C1 segment of cervical spinal cord (tissue), 14 donors: ENCODE measurements at regions not wholly inside any gene's neighbourhood (a gene's known extent, or its start where the extent isn't known, plus 50 kb on each side); places are given as distances from the start of the nearest gene placed in this dataset.
"Not testable (repeated sequence)": the region's sequence is repeated elsewhere in the genome, so short reads cannot be mapped to it uniquely, and the experiment has no call there.

Source experiments
- DNase-seq, 14 donors: peaks; one replicate each; lab custom pipeline; 2025; lab: John Stamatoyannopoulos, UW

GRCh38 chr2:215746226-215746886, 267.0 kb downstream of the MREG start:
- no peak for DNase-seq

DNA sequence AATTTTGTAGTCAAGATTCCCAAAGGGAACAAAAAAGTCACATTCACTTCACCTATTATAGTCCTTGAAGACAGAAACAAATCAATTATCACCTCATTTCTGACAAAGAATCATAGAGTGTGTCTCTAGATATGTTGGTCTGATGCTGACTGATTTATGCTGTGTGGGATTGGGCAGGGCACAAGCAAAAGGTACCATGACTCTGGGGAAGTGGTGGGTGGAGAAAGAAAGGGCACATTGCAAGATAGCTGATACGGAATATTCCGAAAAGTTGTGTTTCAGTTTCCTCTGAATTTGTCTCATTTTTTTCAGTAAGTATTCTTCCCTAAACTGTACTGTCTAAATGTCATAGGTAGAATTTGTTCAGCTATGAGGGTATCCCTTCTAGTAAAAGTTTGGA, 268.0 kb downstream of the MREG start:
- DNase-seq, result no peak

DNA sequence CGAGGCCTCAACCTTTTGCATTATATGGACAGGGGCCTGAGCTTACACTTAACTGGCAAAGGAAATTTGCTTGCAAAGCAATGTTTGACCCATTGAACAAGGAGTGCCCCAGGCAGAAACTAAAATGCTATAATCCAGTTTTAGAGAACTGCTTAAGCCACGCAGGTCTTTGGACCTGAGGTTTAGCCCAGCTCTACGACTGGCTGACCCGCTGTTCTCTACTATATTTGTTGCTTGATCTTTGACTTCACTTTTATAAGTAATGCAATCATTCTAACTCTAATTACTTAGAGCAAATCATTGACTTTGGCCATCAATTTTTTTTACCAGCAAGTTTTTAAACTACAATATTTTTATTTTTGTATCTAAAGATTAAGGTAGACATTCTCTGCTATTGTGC, 268.8 kb downstream of the MREG start:
- no peak for DNase-seq

DNA sequence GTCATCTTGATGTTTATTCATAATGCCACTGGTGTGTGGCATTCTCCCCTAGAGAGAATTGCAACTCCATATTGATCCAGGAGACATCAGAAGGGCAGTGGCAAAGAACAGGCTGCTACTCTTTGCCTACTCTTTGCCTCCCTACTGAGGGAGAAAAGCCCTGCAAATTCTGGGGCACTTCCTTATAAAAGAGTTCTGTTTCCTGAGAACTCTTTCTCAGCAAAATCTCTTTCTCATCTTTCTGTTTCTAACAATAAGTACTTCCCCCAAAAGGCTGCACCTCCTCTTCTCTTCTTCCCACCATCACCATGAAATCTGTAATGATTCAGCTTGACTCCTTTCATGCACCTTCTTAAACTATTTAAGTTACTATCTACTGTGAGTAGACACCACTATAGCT, 270.3 kb downstream of the MREG start:
- DNase-seq, result no peak

DNA sequence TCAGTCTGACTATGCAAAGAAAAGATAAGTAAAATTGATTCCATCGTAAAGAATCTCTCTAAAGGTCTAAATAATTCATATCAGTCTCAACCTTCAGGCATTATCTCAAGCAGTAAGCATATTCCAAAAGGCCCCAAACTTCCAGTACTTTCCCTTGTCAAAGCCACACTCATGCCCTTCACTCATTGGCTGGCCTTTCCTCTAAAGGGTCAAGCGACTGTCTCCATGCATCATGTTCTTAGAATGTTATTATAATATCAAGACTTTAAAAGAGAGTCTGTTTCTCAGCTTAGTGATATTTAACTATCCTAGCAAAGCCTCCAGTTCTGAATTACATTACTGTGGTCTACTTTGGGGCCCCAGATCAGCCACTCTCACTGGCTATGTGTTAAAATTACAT, 271.3 kb downstream of the MREG start:
- DNase-seq, result no peak

DNA sequence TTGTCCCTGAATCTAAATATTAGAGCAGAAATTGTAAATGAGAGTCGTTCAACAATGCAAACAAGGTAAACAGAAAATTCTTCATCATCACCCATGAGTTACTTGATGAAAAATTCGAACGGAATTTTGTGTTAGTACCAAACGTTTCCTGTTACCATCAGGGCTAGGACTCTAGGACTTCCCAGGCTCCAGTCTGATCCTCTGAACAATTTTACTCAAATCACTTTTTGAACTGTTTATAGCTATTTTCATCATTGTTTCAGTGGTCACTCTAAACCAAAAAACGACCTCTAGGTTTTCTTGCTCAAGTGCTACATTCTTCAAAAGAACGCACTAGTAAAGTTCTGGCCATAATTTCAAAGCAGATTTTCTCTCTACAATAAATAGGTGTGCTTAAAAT, 273.3 kb downstream of the MREG start:
- no peak for DNase-seq

GRCh38 chr2:215738351-215738750, 275.0 kb downstream of the MREG start:
- DNase-seq, result no peak

GRCh38 chr2:215737477-215737876, 275.9 kb downstream of the MREG start:
- no peak for DNase-seq

DNA sequence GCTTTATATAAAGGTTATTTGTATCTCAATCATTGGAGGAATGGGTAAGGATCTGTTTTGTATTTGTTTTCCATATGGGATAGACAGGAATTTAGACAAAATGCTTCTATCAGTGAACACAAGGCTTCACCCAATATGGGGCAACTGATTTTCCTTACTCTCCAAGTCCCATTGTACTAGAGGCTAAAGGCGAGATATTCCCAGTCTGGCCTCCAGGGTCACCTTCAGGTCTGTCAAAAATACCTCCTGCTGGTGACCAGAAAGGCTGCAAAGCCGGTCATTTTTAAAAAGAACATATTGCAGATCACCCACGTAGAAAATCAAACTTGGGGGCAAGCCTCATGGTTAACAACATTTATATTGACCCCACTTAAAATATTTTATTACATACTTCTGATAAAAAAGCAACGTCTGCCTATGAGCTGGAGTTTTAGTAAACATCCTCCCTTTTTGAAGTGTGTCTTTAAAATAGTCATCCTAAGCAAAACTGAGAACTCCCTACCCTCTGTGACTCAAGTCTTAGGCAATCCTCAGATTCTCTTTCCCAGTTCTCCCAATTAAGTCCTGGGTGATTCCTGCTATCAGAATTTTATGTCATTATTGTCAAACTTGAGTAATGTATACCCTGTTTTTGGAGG, 276.6 kb downstream of the MREG start:
- no peak for DNase-seq

DNA sequence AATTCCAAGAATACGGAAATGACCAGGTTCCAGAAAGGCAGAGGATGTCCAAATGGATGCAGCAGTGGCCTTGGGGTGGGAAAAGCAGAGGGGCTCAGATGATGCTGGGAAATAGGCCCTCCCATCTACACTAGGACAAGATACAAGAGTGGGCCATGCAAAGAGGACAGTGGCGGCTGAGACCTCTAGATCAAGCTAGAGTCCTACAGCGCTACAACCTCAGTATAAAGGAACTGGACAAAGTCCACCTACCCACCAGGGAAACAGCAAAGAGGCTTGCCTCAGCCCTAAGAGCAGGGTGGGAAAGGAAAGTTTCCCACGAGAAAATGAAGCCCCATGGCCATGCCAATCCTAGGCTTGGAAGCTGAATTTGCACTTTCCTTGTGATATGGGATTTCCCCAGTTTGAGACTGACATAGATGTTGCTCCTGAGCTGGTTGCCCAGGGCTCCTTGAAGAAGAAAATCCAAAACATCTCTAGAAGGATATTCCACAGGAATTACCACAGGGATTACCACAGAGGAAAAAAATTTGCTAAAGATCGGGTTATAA, 282.2 kb downstream of the MREG start:
- DNase-seq, result no peak

DNA sequence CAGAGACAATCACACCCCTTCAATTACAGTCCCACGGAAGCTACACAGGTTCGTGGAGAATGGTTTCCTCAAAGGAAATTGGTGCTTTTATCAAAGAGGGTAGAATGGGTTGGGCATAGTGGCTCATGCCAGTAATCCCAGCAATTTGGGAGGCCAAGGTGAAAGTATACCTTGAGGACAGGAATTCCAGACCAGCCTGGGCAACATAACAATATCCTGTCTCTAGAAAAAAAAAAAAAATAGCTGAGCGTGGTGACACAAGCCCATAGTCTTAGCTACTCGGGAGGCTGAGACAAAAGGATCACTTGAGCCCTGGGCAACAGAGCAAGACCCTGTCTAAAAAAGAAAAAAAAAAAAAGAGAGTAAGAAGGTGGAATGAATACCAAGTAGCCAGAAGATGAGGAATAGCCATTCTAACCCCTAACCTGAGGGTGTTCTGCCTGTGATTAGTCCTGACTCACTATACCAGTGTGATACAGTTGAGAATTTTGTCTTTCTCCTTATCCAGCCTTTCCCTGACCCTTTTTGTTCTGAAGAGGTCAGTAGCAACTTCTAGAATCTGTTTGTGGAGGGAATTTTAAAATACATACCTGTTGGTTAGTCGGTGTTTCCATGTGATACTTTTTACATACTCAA, 283.2 kb downstream of the MREG start:
- no peak for DNase-seq

DNA sequence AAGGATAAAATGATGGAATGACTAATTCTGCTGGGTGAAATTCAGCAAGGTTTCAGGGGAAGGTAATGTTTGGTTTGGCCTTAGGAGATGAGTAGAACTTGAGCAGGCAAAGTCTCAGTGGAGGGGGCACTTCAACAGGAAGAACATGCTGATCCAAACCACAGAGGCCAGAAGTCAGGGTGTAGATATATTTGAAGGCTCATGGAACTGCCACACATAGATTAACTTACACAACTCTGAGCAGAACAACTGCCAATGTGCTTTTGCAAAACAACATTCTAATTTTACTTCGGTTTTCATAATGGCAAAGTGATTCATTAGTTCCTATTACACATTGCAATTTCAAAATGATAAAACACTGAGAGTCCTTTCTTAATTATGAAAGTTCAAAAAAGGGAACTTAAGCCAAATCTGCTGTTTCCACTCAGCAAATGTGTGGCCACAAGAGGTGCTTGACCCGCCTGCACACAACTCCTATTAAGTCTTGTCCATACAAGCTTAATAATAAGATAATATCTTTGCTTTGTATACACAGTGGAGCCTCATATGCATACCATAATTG, 284.8 kb downstream of the MREG start:
- no peak for DNase-seq

- DNase-seq, result no peak
Observed at GRCh38 chr2:215727507-215728503, 285.5 kb downstream of the MREG start.

DNA sequence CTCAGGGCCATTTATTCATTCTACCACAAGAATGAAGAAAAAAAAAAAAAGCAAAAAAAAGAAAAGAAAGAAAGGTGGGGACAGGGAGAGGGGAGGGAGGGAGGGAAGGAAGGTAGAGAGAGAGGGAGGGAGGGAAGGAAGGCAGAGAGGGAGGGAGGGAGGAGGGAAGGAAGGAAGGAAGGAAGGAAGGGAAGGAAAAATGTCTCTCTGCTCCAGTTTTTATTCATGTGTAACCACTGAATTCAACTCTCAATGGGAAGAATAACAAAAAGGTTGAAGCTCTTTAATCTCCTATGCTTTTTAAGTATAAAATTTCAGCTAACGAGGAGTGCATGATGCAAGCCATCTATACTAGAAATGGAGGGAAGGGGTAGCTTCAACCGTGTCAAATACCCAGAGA, 287.3 kb downstream of the MREG start:
- no peak for DNase-seq

DNA sequence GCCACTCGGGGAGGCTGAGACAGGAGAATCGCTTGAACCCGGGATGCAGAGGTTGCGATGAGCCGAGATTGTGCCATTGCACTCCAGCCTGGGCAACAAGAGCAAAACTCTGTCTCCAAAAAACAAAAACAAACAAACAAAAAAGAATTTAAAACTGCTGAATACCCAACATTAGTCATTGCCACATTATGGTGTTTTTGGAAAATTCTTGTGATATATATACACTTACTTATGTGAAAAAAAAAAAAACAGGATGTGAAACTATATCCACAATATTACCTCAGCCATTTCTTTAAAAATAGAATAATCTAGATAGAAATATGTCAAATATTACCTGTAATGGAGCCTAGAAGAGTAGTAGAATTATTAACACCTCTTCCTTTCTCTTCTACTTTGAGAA, 288.3 kb upstream of the FN1 start:
- DNase-seq, result no peak

- DNase-seq, result no peak
Observed at GRCh38 chr2:215723631-215724011, 287.8 kb upstream of the FN1 start.

GRCh38 chr2:215722986-215723630, 287.2 kb upstream of the FN1 start:
- DNase-seq, result no peak

DNA sequence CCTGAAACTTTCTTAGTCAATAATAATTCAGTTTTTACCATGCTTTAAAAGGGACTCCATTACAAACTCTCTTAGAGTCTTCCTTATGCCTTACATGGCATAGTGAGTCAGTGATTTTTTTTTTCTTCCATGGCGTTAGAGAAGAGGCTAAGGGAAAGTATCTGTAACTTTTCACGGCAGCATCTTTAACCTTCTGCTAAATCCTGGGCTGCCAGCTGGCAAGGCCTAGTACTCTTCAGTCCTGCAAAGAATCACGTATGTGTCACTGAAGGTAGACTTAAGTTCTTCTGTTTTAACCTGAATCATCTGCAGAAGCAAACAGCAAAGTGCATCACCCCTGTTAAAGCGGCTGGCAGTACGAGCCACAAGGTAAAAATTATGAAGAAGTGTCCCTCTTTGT, 286.3 kb upstream of the FN1 start:
- no peak for DNase-seq

DNA sequence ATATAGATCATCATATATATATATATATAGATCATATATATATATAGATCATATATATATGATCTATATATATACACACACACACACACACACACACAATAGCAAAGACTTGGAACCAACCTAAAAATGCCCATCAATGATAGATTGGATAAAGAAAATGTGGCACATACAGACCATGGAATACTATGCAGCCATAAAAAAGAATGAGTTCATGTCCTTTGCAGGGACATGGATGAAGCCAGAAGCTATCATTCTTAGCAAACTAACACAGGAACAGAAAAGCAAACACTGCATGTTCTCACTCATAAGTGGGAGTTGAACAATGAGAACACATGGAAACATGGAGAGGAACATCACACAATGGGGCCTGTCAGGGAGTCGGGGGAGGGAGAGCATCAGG, 285.6 kb upstream of the FN1 start:
- not testable (repeated sequence) for DNase-seq

DNA sequence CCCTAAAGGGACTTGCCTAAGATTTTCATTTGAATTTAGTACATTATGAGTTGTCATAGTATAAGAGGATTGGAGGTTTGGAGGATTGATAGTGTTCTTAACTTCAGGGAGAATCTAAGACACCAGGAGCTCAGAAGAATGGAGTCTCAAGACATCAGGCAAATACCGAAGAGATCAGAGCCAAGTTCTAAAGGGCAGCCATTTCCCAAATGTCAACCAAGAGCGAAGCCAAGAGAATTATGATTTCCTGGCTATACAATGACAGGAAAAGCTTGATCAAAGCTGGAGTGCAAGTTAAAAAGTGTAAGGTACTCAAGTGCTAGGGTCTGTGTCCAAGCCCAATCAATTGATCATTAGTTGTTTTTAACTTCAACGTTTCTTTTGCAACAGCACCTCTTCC, 283.0 kb upstream of the FN1 start:
- no peak for DNase-seq

GRCh38 chr2:215718436-215718835, 282.6 kb upstream of the FN1 start:
- no peak for DNase-seq
